Neural cell (in vitro differentiated cells): ENCODE measurements at regions not wholly inside any gene's neighbourhood (a gene's known extent, or its start where the extent isn't known, plus 50 kb on each side); places are given as distances from the start of the nearest gene placed in this dataset.

Source experiments
- H2AFZ ChIP-seq: fragments of 200-600, 300-800 bp; sonication (generic), shearing (Covaris generic); 2 replicates; pipeline ENCODE4 v1.6.0; 2014; ENCODE audit warnings: low read depth, mild to moderate bottlenecking, antibody characterized with exemption, low read length, moderate library complexity
- H3F3A ChIP-seq: fragments of 200-600 bp; shearing (Covaris generic); 2 replicates; pipeline ENCODE4 v1.6.1; 2016; ENCODE audit warnings: mild to moderate bottlenecking, moderate library complexity, mixed read lengths, antibody characterized with exemption, low read length; ENCODE audit not compliant: insufficient read depth, poor library complexity, severe bottlenecking
- H3K27ac ChIP-seq: fragments of 200-600, 300-800 bp; sonication (generic), shearing (Covaris generic); 2 replicates; pipeline ENCODE4 v1.5.1; 2014; ENCODE audit warnings: mild to moderate bottlenecking, low read length, moderate library complexity
- H3K27me3 ChIP-seq: fragments of 300-800, 200-600 bp; sonication (generic), shearing (Covaris generic); 2 replicates; pipeline ENCODE4 v1.6.0; 2014; ENCODE audit warnings: mild to moderate bottlenecking, low read depth, low read length, moderate library complexity; ENCODE audit not compliant: insufficient read depth
- H3K36me3 ChIP-seq: fragments of 300-800, 200-600 bp; sonication (generic), shearing (Covaris generic); 2 replicates; pipeline ENCODE4 v1.5.1; 2014; ENCODE audit warnings: mild to moderate bottlenecking, antibody characterized with exemption, low read length, moderate library complexity; ENCODE audit not compliant: insufficient read depth
- H3K4me2 ChIP-seq: fragments of 300-800, 200-600 bp; sonication (generic), shearing (Covaris generic); 2 replicates; pipeline ENCODE4 v1.6.0; 2014; ENCODE audit warnings: mild to moderate bottlenecking, low read length
- H3K4me3 ChIP-seq: fragments of 300-800, 200-600 bp; sonication (generic), shearing (Covaris generic); 2 replicates; pipeline ENCODE4 v1.5.1; 2014; ENCODE audit warnings: mild to moderate bottlenecking, low read length, moderate library complexity
- H3K79me2 ChIP-seq: fragments of 200-600 bp; shearing (Covaris generic); replicated peaks from 2 replicates; pipeline ENCODE4 v1.6.0; 2014; ENCODE audit warnings: mild to moderate bottlenecking, low read length, moderate library complexity; ENCODE audit not compliant: insufficient read depth
- H3K9ac ChIP-seq: fragments of 300-800, 200-600 bp; sonication (generic), shearing (Covaris generic); 2 replicates; pipeline ENCODE4 v1.6.1; 2016; ENCODE audit warnings: mild to moderate bottlenecking, low read length, mixed read lengths
- H3K9me2 ChIP-seq: fragments of 200-600 bp; shearing (Covaris generic); 2 replicates; pipeline ENCODE4 v1.6.1; 2016; ENCODE audit warnings: mild to moderate bottlenecking, low read length, mixed read lengths; ENCODE audit not compliant: insufficient read depth
- H3K9me3 ChIP-seq: fragments of 200-600, 300-800 bp; sonication (generic), shearing (Covaris generic); 2 replicates; pipeline ENCODE4 v1.6.1; 2016; ENCODE audit warnings: mild to moderate bottlenecking, mixed run types, low read length, moderate library complexity, mixed read lengths
- H4K20me1 ChIP-seq: fragments of 200-600 bp; shearing (Covaris generic); 2 replicates; pipeline ENCODE4 v1.6.1; 2016; ENCODE audit warnings: mild to moderate bottlenecking, mixed run types; ENCODE audit not compliant: insufficient read depth
- CTCF ChIP-seq: fragments of 450-650 bp; IDR thresholded peaks from 2 replicates; pipeline ENCODE4 v1.5.1; 2014; ENCODE audit warnings: antibody characterized with exemption, mild to moderate bottlenecking, moderate library complexity; ENCODE audit not compliant: poor library complexity, severe bottlenecking
- EP300 ChIP-seq: fragments of 450-650 bp; conservative IDR thresholded peaks from 2 replicates; pipeline ENCODE4 v1.6.1; 2014; ENCODE audit warnings: antibody characterized with exemption, mild to moderate bottlenecking, moderate library complexity; ENCODE audit not compliant: poor library complexity, severe bottlenecking
- EZH2 ChIP-seq: fragments of 200-600, 300-800 bp; shearing (Covaris generic), sonication (generic); IDR thresholded peaks from 2 replicates; pipeline ENCODE4 v1.6.1; 2014; ENCODE audit warnings: antibody characterized with exemption, low read length, borderline replicate concordance, mild to moderate bottlenecking; ENCODE audit not compliant: insufficient read depth, poor library complexity, severe bottlenecking
- MXI1 ChIP-seq: fragments of 450-650 bp; conservative IDR thresholded peaks from 2 replicates; pipeline ENCODE4 v1.6.1; 2014; ENCODE audit warnings: antibody characterized with exemption, mild to moderate bottlenecking; ENCODE audit not compliant: poor library complexity, severe bottlenecking
- POLR2AphosphoS5 ChIP-seq: IDR thresholded peaks from 2 replicates; pipeline ENCODE4 v1.6.1; 2012
- RAD21 ChIP-seq: fragments of 450-650 bp; conservative IDR thresholded peaks from 2 replicates; pipeline ENCODE4 v1.6.1; 2014; ENCODE audit warnings: antibody characterized with exemption, mild to moderate bottlenecking, moderate library complexity
- SMC3 ChIP-seq: fragments of 450-650 bp; conservative IDR thresholded peaks from 2 replicates; pipeline ENCODE4 v1.6.1; 2014; ENCODE audit warnings: antibody characterized with exemption, mild to moderate bottlenecking, moderate library complexity; ENCODE audit not compliant: poor library complexity
- TAF1 ChIP-seq: IDR thresholded peaks from 2 replicates; pipeline ENCODE4 v1.6.1; 2012; ENCODE audit warnings: low read depth
- TF ChIP-seq, protein P1 (sequence below): IDR thresholded peaks from 2 replicates; pipeline ENCODE4 v1.6.1; 2012; ENCODE audit warnings: borderline replicate concordance

DNA sequence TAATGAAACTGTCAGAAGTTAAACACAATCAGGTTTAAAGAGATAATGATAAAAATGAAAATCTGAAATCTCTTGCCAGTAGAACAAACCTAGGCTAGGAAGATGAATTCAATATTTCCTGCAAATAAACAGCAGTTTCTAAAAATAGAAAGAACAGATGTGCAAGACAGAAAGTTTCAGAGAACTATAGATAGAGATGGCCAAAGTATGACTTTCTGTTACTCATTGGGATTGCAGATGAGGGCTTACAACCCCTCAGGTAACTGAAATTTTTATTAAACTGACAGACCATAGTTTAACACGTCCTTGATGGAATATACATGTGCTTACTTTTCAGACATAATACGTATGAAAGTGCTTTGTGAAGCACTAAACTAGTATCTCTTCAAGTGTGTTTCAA, 82.3 kb upstream of the PPARGC1A start:
- Histone ChIP-seq H3K36me3 (no peaks in the 10 kb centered on the region), H3K79me2 (no peaks in the 10 kb centered on the region), H4K20me1 (no peaks in the 10 kb centered on the region), H3K4me3 (no peak overlapping the region), H3K9me2 (no peaks in the 10 kb centered on the region), H3K9ac (no peak overlapping the region), H3K4me2 (no peak overlapping the region), H3K27me3 (no peaks in the 10 kb centered on the region), H3F3A (no peaks in the 10 kb centered on the region), H3K9me3 (no peaks in the 10 kb centered on the region), H2AFZ (no peak overlapping the region), H3K27ac (no peak overlapping the region)
- TF ChIP-seq MXI1 (no peak), CTCF (no peak), POLR2AphosphoS5 (no peak), TAF1 (no peak), RAD21 (no peak), EP300 (no peak), EZH2 (no peak), SMC3 (no peak)
- TF ChIP-seq, protein P1, sequence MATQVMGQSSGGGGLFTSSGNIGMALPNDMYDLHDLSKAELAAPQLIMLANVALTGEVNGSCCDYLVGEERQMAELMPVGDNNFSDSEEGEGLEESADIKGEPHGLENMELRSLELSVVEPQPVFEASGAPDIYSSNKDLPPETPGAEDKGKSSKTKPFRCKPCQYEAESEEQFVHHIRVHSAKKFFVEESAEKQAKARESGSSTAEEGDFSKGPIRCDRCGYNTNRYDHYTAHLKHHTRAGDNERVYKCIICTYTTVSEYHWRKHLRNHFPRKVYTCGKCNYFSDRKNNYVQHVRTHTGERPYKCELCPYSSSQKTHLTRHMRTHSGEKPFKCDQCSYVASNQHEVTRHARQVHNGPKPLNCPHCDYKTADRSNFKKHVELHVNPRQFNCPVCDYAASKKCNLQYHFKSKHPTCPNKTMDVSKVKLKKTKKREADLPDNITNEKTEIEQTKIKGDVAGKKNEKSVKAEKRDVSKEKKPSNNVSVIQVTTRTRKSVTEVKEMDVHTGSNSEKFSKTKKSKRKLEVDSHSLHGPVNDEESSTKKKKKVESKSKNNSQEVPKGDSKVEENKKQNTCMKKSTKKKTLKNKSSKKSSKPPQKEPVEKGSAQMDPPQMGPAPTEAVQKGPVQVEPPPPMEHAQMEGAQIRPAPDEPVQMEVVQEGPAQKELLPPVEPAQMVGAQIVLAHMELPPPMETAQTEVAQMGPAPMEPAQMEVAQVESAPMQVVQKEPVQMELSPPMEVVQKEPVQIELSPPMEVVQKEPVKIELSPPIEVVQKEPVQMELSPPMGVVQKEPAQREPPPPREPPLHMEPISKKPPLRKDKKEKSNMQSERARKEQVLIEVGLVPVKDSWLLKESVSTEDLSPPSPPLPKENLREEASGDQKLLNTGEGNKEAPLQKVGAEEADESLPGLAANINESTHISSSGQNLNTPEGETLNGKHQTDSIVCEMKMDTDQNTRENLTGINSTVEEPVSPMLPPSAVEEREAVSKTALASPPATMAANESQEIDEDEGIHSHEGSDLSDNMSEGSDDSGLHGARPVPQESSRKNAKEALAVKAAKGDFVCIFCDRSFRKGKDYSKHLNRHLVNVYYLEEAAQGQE = no peak

- Histone ChIP-seq H4K20me1 (no peaks in the 10 kb centered on the region), H3K79me2 (no peaks in the 10 kb centered on the region), H2AFZ (no peak overlapping the region), H3F3A (no peaks in the 10 kb centered on the region), H3K9me2 (no peaks in the 10 kb centered on the region), H3K4me2 (no peak overlapping the region), H3K27me3 (no peaks in the 10 kb centered on the region), H3K4me3 (no peak overlapping the region), H3K36me3 (no peaks in the 10 kb centered on the region), H3K27ac (no peak overlapping the region), H3K9ac (no peak overlapping the region), H3K9me3 (no peaks in the 10 kb centered on the region)
- no peak for TF ChIP-seq MXI1
- no peak for TF ChIP-seq CTCF
- no peak for TF ChIP-seq POLR2AphosphoS5
- no peak for TF ChIP-seq SMC3
- no peak for TF ChIP-seq TAF1
- TF ChIP-seq, protein P1 = no peak
- TF ChIP-seq RAD21 = no peak
- TF ChIP-seq EP300 = no peak
- no peak for TF ChIP-seq EZH2
Measured at GRCh38 chr4:23970201-23970850, 80.5 kb upstream of the PPARGC1A start.
